ENCODE measurements at regions not wholly inside any gene's neighbourhood (a gene's known extent, or its start where the extent isn't known, plus 50 kb on each side); places are given as distances from the start of the nearest gene placed in this dataset.

DNA sequence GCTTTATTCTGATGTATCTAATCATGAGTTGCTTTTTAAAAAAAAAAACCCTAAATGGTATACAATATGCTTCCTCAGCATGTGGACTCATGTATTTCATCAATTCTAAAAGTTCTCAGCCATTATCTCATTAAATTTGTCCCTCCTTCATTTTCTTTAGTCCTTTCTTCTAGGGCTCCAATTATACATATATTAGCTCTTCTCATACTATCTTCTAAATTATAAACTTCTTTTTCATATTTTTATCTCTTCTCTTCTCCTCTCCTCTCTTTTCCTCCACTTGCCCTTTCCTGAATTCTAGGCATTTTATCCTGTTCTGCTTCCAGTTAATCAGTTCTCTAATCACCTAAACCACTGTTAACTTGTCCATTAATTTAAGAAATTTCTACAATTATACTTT, 55.0 kb upstream of the IL33 start:
- H3K36me3 ChIP-seq = no peaks in the 10 kb centered on the region
- H3K9me3 ChIP-seq = peaks cover 0 to 4% (median 0%) of the 10 kb centered on the region in 4 donors
- no peak overlapping the region for H3K27ac ChIP-seq
- H3K4me1 ChIP-seq = no peaks in the 10 kb centered on the region
- DNase-seq = no peak
- TF ChIP-seq, protein P1, sequence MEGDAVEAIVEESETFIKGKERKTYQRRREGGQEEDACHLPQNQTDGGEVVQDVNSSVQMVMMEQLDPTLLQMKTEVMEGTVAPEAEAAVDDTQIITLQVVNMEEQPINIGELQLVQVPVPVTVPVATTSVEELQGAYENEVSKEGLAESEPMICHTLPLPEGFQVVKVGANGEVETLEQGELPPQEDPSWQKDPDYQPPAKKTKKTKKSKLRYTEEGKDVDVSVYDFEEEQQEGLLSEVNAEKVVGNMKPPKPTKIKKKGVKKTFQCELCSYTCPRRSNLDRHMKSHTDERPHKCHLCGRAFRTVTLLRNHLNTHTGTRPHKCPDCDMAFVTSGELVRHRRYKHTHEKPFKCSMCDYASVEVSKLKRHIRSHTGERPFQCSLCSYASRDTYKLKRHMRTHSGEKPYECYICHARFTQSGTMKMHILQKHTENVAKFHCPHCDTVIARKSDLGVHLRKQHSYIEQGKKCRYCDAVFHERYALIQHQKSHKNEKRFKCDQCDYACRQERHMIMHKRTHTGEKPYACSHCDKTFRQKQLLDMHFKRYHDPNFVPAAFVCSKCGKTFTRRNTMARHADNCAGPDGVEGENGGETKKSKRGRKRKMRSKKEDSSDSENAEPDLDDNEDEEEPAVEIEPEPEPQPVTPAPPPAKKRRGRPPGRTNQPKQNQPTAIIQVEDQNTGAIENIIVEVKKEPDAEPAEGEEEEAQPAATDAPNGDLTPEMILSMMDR (IDR thresholded peaks at IDR 0.05) = no peak
- TF ChIP-seq POLR2A (IDR thresholded peaks at IDR 0.05) = no peak
- no peaks in the 10 kb centered on the region for H3K27me3 ChIP-seq
- no peak overlapping the region for H3K4me3 ChIP-seq

DNA sequence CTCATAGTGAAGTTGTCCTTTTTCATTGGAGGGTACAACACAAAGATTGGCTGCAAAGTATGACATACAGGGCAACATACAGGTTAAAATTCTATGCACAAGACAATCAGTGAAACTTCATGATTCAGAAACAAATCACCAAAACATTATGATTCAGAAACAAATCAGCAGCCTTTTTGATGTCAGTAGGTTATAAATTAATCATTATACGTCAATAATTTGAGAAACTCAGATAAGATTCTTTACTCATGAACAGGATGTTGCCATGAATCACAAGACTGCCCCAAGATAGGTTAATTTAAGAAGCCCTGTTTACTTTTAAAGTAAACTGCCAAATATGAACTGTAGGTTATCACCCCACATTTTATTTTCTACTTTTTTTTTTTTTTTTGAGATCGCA, 62.2 kb upstream of the IL33 start:
- H3K36me3 ChIP-seq = no peaks in the 10 kb centered on the region
- no peaks in the 10 kb centered on the region for H3K9me3 ChIP-seq
- TF ChIP-seq, protein P1 (IDR thresholded peaks at IDR 0.05) = no peak
- no peak for TF ChIP-seq POLR2A (IDR thresholded peaks at IDR 0.05)
- H3K27me3 ChIP-seq = no peaks in the 10 kb centered on the region
- no peak overlapping the region for H3K4me3 ChIP-seq
- no peak overlapping the region for H3K27ac ChIP-seq
- H3K4me1 ChIP-seq = no peaks in the 10 kb centered on the region
- no peak for DNase-seq

DNA sequence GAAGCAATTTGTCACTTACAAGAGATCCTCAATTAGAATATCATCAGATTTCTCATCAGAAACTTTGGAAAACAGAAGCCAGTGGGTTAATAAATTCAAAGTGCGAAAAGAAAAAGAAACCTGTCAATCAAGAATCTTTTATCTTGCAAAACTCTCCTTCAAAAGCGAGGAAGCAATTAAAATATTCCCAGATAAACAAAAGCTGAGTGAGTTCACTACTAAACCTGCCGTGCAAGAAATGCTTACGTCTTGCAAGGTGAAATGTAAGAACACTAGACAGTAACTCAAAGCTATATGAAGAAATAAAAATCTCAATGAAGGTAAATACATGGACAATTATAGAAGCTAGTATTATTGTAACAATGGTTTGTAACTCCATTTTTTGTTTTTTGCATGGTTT, 62.8 kb upstream of the IL33 start:
- Histone ChIP-seq H3K27me3 (no peaks in the 10 kb centered on the region), H3K4me1 (no peaks in the 10 kb centered on the region), H3K4me3 (no peak overlapping the region), H3K27ac (no peak overlapping the region), H3K9me3 (no peaks in the 10 kb centered on the region), H3K36me3 (no peaks in the 10 kb centered on the region)
- no peak for TF ChIP-seq POLR2A (IDR thresholded peaks at IDR 0.05)
- TF ChIP-seq, protein P1 (IDR thresholded peaks at IDR 0.05) = no peak
- DNase-seq = no peak

DNA sequence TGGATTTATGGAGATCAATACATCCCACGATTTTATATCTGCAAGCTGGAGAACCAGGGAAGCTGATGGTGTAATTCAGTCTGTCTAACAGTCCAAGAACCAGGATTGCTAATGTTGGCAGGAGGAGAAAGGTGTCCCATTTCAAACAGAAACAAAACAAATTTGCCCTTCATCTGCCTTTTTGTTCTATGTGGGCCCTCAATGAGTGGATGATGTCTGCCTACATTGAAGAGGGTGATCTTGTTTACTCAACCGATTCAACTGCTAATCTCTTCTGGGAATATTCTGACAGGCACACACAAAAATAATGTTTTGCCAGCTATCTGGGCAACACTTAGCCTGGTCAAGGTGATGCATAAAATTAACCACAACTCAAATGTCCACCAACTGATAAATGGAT, 65.1 kb upstream of the IL33 start:
- no peaks in the 10 kb centered on the region for H3K9me3 ChIP-seq
- no peak for DNase-seq
- no peak overlapping the region for H3K27ac ChIP-seq
- no peaks in the 10 kb centered on the region for H3K4me1 ChIP-seq
- TF ChIP-seq, protein P1 (IDR thresholded peaks at IDR 0.05) = no peak
- no peak for TF ChIP-seq POLR2A (IDR thresholded peaks at IDR 0.05)
- no peak overlapping the region for H3K4me3 ChIP-seq
- H3K27me3 ChIP-seq = no peaks in the 10 kb centered on the region
- no peaks in the 10 kb centered on the region for H3K36me3 ChIP-seq

DNA sequence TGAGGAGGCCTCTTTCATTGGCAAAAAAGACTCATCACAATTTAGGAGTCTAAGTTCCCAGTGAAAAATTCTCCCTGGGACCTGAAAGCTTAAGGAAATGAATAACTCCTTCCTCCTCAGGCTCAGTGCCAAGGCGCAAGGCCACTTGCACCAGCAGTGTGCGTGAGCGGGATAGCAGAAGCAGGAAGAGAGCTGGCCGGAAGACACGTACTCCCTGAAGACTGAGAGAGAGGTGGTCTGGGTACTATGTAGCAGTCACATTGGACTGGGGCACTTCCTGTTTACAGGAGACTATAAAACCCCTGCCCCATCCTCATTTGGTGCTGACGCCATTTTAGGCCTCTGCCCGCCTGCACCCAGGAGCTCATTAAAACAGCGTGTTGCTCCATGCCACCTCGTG, 66.3 kb upstream of the IL33 start:
- H3K4me3 ChIP-seq = no peak overlapping the region
- TF ChIP-seq, protein P1 (IDR thresholded peaks at IDR 0.05) = no peak
- no peak for TF ChIP-seq POLR2A (IDR thresholded peaks at IDR 0.05)
- no peaks in the 10 kb centered on the region for H3K4me1 ChIP-seq
- no peak overlapping the region for H3K27ac ChIP-seq
- no peaks in the 10 kb centered on the region for H3K27me3 ChIP-seq
- DNase-seq = no peak
- no peaks in the 10 kb centered on the region for H3K36me3 ChIP-seq
- H3K9me3 ChIP-seq = no peaks in the 10 kb centered on the region

DNA sequence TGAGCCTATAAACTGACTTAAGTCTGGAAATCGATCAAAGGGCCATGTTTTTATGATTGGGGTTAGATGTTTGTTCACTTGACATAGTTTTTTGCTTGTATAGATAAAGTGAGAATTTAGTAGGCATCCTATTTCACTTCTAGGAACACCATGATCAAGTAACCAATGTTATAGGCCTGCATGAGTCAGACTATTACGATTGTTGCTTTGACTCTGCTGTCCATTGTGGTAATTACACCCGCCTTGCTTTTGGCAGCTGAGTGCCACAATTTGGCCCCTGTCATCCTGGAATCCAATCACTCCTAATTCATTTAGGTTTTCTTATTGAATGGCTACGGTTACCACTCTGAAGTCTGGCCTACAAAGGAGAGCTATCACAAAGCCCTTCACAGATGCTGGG, 67.8 kb upstream of the IL33 start:
- Histone ChIP-seq H3K9me3 (no peaks in the 10 kb centered on the region), H3K36me3 (no peaks in the 10 kb centered on the region), H3K27ac (no peak overlapping the region), H3K4me1 (no peaks in the 10 kb centered on the region), H3K4me3 (no peak overlapping the region), H3K27me3 (no peaks in the 10 kb centered on the region)
- TF ChIP-seq, protein P1 (IDR thresholded peaks at IDR 0.05) = no peak
- TF ChIP-seq POLR2A (IDR thresholded peaks at IDR 0.05) = no peak
- no peak for DNase-seq

All from Peyer's patch (tissue), 4 donors.